ENCODE measurements at regions not wholly inside any gene's neighbourhood (a gene's known extent, or its start where the extent isn't known, plus 50 kb on each side); places are given as distances from the start of the nearest gene placed in this dataset.
"Not testable (repeated sequence)": the region's sequence is repeated elsewhere in the genome, so short reads cannot be mapped to it uniquely, and the experiment has no call there.

- no peak for TF ChIP-seq POLR2A (IDR thresholded peaks at IDR 0.05)
- TF ChIP-seq CTCF (IDR thresholded peaks at IDR 0.05 in 4 of 5, conservative IDR thresholded peaks at IDR 0.05 in 1 of 5), result no peak
- H3K4me1 ChIP-seq, result no peaks in the 10 kb centered on the region
- in situ Hi-C loops (cut with MboI; ENCODE audit: low sequenced_read_pairs in 4 of 4), result no loop called here
- no peak overlapping the region for H3K27ac ChIP-seq
- no peak for ATAC-seq
- DNase-seq, result no peak
- intact Hi-C loops (cut with DNase I; ENCODE audit: low total_unique reads), result no loop called here
- H3K4me3 ChIP-seq, result no peak overlapping the region
- H3K9me3 ChIP-seq, result no peaks in the 10 kb centered on the region
- H3K36me3 ChIP-seq, result no peaks in the 10 kb centered on the region
- H3K27me3 ChIP-seq, result no peaks in the 10 kb centered on the region
Measured at GRCh38 chr14:49089107-49089506, 497.1 kb downstream of the RPS29 start.

GRCh38 chr14:49073292-49073691 is 512.9 kb downstream of the RPS29 start:
- H3K4me3 ChIP-seq; H3K36me3 ChIP-seq; in situ Hi-C loops (cut with MboI; ENCODE audit: low sequenced_read_pairs in 4 of 4); H3K27ac ChIP-seq; H3K9me3 ChIP-seq; DNase-seq; H3K4me1 ChIP-seq; ATAC-seq; H3K27me3 ChIP-seq; intact Hi-C loops (cut with DNase I; ENCODE audit: low total_unique reads): not testable (repeated sequence)

- Histone ChIP-seq H3K27me3 (no peaks in the 10 kb centered on the region), H3K27ac (no peak overlapping the region), H3K9me3 (no peaks in the 10 kb centered on the region), H3K36me3 (no peaks in the 10 kb centered on the region), H3K4me3 (no peak overlapping the region), H3K4me1 (no peaks in the 10 kb centered on the region)
- no peak for ATAC-seq
- intact Hi-C loops (cut with DNase I; ENCODE audit: low total_unique reads), result no loop called here
- in situ Hi-C loops (cut with MboI; ENCODE audit: low sequenced_read_pairs in 4 of 4), result no loop called here
- no peak for DNase-seq
- TF ChIP-seq POLR2A (IDR thresholded peaks at IDR 0.05) (no peak), CTCF (IDR thresholded peaks at IDR 0.05 in 4 of 5, conservative IDR thresholded peaks at IDR 0.05 in 1 of 5) (no peak)
Measured at GRCh38 chr14:49058511-49058910, 527.7 kb downstream of the RPS29 start.

- no peak overlapping the region for H3K27ac ChIP-seq
- DNase-seq (no peak), ATAC-seq (no peak)
- no peaks in the 10 kb centered on the region for H3K9me3 ChIP-seq
- H3K27me3 ChIP-seq, result no peaks in the 10 kb centered on the region
- no peaks in the 10 kb centered on the region for H3K36me3 ChIP-seq
- intact Hi-C loops (cut with DNase I; ENCODE audit: low total_unique reads), result no loop called here
- TF ChIP-seq POLR2A (IDR thresholded peaks at IDR 0.05) (no peak), CTCF (IDR thresholded peaks at IDR 0.05 in 4 of 5, conservative IDR thresholded peaks at IDR 0.05 in 1 of 5) (no peak)
- no peaks in the 10 kb centered on the region for H3K4me1 ChIP-seq
- in situ Hi-C loops (cut with MboI; ENCODE audit: low sequenced_read_pairs in 4 of 4), result no loop called here
- H3K4me3 ChIP-seq, result no peak overlapping the region
Measured at GRCh38 chr14:49057838-49058510, 528.2 kb downstream of the RPS29 start.

- no peaks in the 10 kb centered on the region for H3K4me1 ChIP-seq
- in situ Hi-C loops (cut with MboI; ENCODE audit: low sequenced_read_pairs in 4 of 4), result no loop called here
- DNase-seq, result no peak
- TF ChIP-seq CTCF (IDR thresholded peaks at IDR 0.05 in 4 of 5, conservative IDR thresholded peaks at IDR 0.05 in 1 of 5), result no peak
- TF ChIP-seq POLR2A (IDR thresholded peaks at IDR 0.05), result no peak
- H3K4me3 ChIP-seq, result no peak overlapping the region
- no peaks in the 10 kb centered on the region for H3K9me3 ChIP-seq
- no peaks in the 10 kb centered on the region for H3K36me3 ChIP-seq
- intact Hi-C loops (cut with DNase I; ENCODE audit: low total_unique reads), result no loop called here
- no peak overlapping the region for H3K27ac ChIP-seq
- H3K27me3 ChIP-seq, result no peaks in the 10 kb centered on the region
- ATAC-seq, result no peak
Measured at GRCh38 chr14:49056021-49056420, 530.2 kb downstream of the RPS29 start.

All from gastrocnemius medialis (tissue), 4 donors.